NCI-H1436 treated with DMSO at 0.1 percent for 48 hours (cell line): ENCODE measurements at regions not wholly inside any gene's neighbourhood (a gene's known extent, or its start where the extent isn't known, plus 50 kb on each side); places are given as distances from the start of the nearest gene placed in this dataset.

Experiments
- DNase-seq: peaks from one replicate; lab custom pipeline; 2025; lab: John Stamatoyannopoulos, UW

DNA sequence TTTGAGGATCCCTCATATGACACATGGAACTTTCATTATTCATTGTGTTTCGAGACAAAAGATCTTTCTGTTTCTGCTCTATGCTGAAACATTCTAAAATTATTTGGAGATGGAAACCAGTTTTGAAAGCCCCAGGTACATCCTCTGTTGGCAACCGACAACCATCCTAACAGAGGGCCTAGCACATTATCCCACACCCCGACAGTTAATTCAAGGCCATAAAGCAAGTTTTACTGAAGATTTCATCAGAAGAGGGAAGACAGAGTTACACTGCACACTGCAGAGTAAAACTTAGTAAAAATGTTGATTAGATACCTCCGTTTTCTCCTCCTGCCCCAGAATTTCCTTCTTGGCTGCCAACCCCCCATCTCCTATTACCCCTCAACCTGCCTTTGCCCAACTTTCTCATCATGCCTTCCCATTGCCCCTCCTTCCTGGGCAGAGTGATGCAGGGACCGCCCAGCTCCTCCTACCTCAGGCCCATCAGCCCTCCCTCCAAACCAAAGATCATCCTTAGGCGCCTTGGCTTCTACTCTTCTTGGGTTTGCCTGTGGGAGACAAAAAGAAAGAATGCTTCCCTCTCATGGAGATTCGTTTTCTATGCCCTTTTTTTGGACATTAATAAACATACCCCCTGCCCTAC lies 52.9 kb upstream of the CITED4 start:
- DNase-seq = no peak

DNA sequence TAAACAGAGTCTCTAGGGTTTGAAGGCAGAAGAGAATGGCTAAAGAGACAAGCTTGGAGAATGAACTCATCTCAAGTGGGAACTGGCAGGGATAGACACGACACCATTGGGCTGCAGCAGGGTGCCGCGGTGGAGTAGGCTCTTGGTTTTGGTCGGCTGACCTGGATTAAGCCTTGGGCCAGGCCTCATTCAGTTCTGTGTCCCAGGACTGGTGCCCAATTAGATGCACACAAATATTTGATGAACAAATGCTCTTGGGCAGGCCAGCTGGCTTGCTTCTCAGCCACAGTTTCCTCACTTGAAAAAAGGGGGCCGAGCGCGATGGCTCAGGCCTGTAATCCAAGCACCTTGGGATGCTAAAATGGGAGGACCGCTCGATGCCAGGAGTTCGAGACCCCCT lies 53.4 kb upstream of the CITED4 start:
- no peak for DNase-seq

- DNase-seq = no peak
These were observed 56.0 kb upstream of the CITED4 start for GRCh38 chr1:40917995-40918711.

DNA sequence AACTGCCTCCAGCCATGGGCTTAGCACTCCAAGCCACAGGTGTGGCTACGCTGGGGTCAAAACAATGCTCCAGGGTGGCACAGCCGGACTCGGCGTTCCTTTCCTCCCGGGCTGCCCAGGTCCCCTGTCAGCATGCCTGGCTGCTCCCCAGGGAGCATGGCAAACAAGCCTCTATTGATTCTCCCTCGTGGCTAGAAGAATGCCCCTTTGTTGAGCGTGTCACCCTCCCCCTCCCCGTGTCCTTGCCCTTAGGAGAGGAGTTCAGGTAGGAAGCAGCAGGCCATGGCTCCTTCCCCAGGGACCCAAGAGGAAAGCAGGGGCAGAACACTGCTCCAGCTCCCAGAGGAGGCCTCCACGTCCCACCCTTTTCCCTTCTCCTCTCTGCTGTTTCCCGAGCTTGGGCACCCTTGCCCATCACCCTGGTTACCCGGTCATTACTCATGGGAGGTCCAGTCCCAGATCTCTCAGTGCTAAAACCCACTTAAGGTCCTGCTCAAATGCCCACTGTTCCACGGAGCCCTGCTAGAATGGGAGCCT lies 57.4 kb upstream of the CITED4 start:
- peak; percentile 13 for DNase-seq

DNA sequence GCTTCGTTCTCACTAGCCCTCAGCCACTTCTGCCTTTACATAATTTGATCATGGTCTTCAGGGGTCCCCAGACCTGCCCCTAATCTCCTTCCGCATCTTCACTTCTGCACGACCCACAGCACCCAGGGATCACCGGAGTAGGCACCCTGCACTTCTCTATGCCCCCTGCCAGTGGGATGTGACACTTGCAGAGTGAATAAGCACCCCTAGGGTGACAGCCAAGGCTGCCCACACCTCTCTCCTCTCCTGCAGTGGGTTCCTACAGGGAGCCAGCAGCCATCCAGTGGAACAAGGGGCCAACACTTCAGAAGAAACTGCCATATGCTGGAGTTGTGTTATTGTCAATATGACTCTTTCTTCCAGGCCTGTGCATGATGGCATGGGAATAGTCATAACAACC lies 58.0 kb upstream of the CTPS1 start:
- no peak for DNase-seq

- no peak for DNase-seq
These were observed 57.4 kb upstream of the CTPS1 start for GRCh38 chr1:40921981-40922677.

DNA sequence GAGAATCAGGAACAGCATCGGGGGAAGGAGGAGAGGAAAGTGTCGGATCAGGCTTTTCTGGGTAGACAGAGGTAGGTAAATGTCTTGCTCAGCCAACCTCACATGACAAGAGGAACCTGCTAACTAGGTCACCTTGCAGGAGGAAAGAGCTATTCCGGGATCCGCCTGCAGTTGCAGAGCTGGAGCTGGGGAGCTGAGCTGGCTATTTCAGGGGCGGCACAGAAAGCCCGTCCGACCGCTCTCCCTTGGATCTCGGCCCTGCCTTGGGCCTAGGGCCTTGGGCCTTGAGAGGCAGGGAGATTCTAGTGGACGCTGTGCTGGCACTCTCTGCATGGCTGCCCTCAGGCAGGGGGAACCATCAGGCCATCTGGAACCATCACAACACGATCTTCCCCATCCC lies 56.5 kb upstream of the CTPS1 start:
- no peak for DNase-seq

- DNase-seq = no peak
These were observed 55.9 kb upstream of the CTPS1 start for GRCh38 chr1:40923511-40924020.

GRCh38 chr1:40924767-40925166 lies 54.7 kb upstream of the CTPS1 start:
- no peak for DNase-seq

DNA sequence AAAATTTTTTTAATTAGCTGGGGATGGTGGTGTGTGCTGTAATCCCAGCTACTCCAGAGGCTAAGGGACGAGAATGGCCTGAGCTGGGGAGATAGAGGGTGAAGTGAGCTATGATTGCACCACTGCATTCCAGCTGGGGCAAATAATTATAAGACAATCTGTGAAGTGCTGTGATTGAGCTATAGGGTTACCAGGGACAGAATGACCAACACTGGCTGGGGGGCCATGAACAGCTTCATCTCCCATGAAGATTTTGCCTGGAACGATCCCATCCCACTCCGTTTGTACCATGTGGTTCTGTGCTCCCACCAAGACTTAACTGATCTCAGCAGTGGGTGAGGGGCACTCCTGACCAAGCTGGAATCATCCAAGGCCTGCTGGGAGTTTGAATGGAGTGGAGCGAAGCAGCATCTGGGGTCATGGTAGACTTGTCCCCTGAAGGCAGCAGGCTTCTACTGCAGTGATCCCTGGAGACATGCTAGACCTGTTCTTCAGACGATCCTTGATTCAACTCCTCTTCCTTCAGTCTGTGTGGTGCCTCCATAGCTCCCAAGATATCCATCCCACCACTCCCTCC lies 53.6 kb upstream of the CTPS1 start:
- DNase-seq = no peak

GRCh38 chr1:40926441-40926840 lies 53.1 kb upstream of the CTPS1 start:
- DNase-seq = no peak

GRCh38 chr1:40927781-40928180 lies 51.7 kb upstream of the CTPS1 start:
- DNase-seq = no peak

GRCh38 chr1:40928699-40929098 lies 50.8 kb upstream of the CTPS1 start:
- DNase-seq = no peak

DNA sequence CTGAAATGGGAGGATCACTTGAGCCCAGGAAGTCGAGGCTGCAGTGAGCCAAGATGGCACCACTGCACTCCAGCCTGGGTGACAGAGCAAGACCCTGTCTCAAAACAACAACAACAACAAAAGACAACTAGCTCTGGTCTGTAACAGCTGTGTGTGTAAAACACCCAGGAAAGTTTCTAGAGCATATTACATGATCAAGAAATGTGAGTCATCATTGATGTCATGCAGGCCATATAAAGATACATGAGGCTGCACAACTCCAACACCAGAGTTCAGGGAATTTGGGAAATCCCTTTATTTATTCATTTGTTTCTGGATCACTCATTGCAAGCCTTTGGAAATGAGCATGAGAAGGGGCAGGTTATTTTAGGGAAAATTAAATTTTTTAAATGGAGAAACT lies 50.3 kb upstream of the CTPS1 start:
- DNase-seq = no peak
